CD4-positive, alpha-beta memory T cell (primary cell): ENCODE measurements at regions not wholly inside any gene's neighbourhood (a gene's known extent, or its start where the extent isn't known, plus 50 kb on each side); places are given as distances from the start of the nearest gene placed in this dataset.

ENCODE experiments used
- CTCF ChIA-PET: fragments of 350-600 bp; sonication (Branson Sonifier 250); formaldehyde crosslinking; loops from one replicate; lab custom pipeline; 2021; ENCODE audit warnings: inconsistent platforms; ENCODE audit not compliant: partially characterized antibody; lab: Charles Lee
- POLR2A ChIA-PET: fragments of 350-600 bp; sonication (Branson Sonifier 250); formaldehyde crosslinking; loops from one replicate; lab custom pipeline; 2021; ENCODE audit not compliant: partially characterized antibody; lab: Charles Lee
- DNase-seq, 5 donors: peaks; one replicate each; pipeline versions ENCODE4 v3.0.0 to v3.0.0-alpha.2; 2020 to 2022; ENCODE audit warnings: mixed read lengths in 1 of 5
- H3K27ac ChIP-seq: one replicate; pipeline ENCODE4 v1.7.0; 2013; ENCODE audit warnings: low read depth, low read length
- H3K27me3 ChIP-seq: 2 replicates; pipeline ENCODE4 v1.7.0; 2013; ENCODE audit warnings: mild to moderate bottlenecking, low read length, moderate library complexity; ENCODE audit not compliant: insufficient read depth
- H3K36me3 ChIP-seq: 2 replicates; pipeline ENCODE4 v1.7.0; 2013; ENCODE audit warnings: mild to moderate bottlenecking, low read length, moderate library complexity; ENCODE audit not compliant: insufficient read depth
- H3K4me1 ChIP-seq: 2 replicates; pipeline ENCODE4 v1.7.0; 2013; ENCODE audit warnings: mild to moderate bottlenecking, low read length, moderate library complexity; ENCODE audit not compliant: insufficient read depth
- H3K4me3 ChIP-seq, 2 donors: one replicate each; pipeline ENCODE4 v1.7.0; 2013; ENCODE audit warnings: low read length in 2 of 2, mild to moderate bottlenecking in 1 of 2
- H3K9me3 ChIP-seq, 2 donors: one replicate each; pipeline ENCODE4 v1.7.0; 2013; ENCODE audit warnings: low read length in 2 of 2, control low read depth in 1 of 2; ENCODE audit not compliant: control insufficient read depth in 1 of 2
- H3K27ac Mint-ChIP-seq, 7 donors: one replicate each; pipeline ENCODE4 v1.8.0; 2020 to 2021; ENCODE audit warnings: mixed read lengths in 7 of 7, mild to moderate bottlenecking in 6 of 7, inconsistent platforms in 3 of 7, moderate library complexity in 3 of 7
- H3K27me3 Mint-ChIP-seq, 2 donors: one replicate each; pipeline ENCODE4 v1.8.0; 2020 to 2021; ENCODE audit warnings: mixed read lengths in 2 of 2
- H3K36me3 Mint-ChIP-seq, 2 donors: one replicate each; pipeline ENCODE4 v1.8.0; 2020 to 2021; ENCODE audit warnings: mixed read lengths in 2 of 2, inconsistent platforms in 1 of 2, mild to moderate bottlenecking in 1 of 2
- H3K4me1 Mint-ChIP-seq, 4 donors: one replicate each; pipeline ENCODE4 v1.8.0; 2020 to 2021; ENCODE audit warnings: mixed read lengths in 4 of 4, mild to moderate bottlenecking in 1 of 4
- H3K4me3 Mint-ChIP-seq, 8 donors: one replicate each; pipeline ENCODE4 v1.8.0; 2020 to 2021; ENCODE audit warnings: mixed read lengths in 8 of 8, mild to moderate bottlenecking in 7 of 8, moderate library complexity in 6 of 8, inconsistent platforms in 3 of 8
- H3K9me3 Mint-ChIP-seq, 8 donors: one replicate each; pipeline ENCODE4 v1.8.0; 2020 to 2021; ENCODE audit warnings: mixed read lengths in 8 of 8, mild to moderate bottlenecking in 5 of 8, inconsistent platforms in 3 of 8, moderate library complexity in 1 of 8
- intact Hi-C: fragments of 100-400 bp; cut with micrococcal nuclease; formaldehyde crosslinking; loops from one replicate; pipeline ENCODE4 v1.15.1; 2023

GRCh38 chr5:12214267-12215015, 310.2 kb upstream of the CTNND2 start:
- Mint-ChIP-seq H3K4me3 (no peak overlapping the region), H3K27me3 (no peaks in the 10 kb centered on the region), H3K9me3 (peaks cover 5 to 20% (median 10%) of the 10 kb centered on the region in 8 donors), H3K36me3 (peaks cover 0 to 1% of the 10 kb centered on the region in 2 donors), H3K4me1 (no peaks in the 10 kb centered on the region), H3K27ac (no peak overlapping the region)
- Histone ChIP-seq H3K27ac (no peak overlapping the region), H3K27me3 (no peaks in the 10 kb centered on the region), H3K4me1 (no peaks in the 10 kb centered on the region), H3K4me3 (no peak overlapping the region), H3K9me3 (peaks cover 0 to 5% of the 10 kb centered on the region in 2 donors), H3K36me3 (no peaks in the 10 kb centered on the region)
- POLR2A ChIA-PET, result no interaction called here
- intact Hi-C loops, result no loop called here
- CTCF ChIA-PET, result no interaction called here
- no peak for DNase-seq

- Mint-ChIP-seq H3K36me3 (no peaks in the 10 kb centered on the region), H3K4me1 (no peaks in the 10 kb centered on the region), H3K4me3 (no peak overlapping the region), H3K9me3 (peaks cover 3 to 30% (median 7%) of the 10 kb centered on the region in 8 donors), H3K27ac (no peak overlapping the region), H3K27me3 (no peaks in the 10 kb centered on the region)
- POLR2A ChIA-PET, result no interaction called here
- H3K27me3 ChIP-seq, result no peaks in the 10 kb centered on the region
- intact Hi-C loops, result no loop called here
- no peak overlapping the region for H3K27ac ChIP-seq
- H3K9me3 ChIP-seq, result no peaks in the 10 kb centered on the region
- no peak overlapping the region for H3K4me3 ChIP-seq
- H3K36me3 ChIP-seq, result no peaks in the 10 kb centered on the region
- CTCF ChIA-PET, result no interaction called here
- no peak for DNase-seq
- H3K4me1 ChIP-seq, result no peaks in the 10 kb centered on the region
Observed at GRCh38 chr5:12208366-12209100, 304.3 kb upstream of the CTNND2 start.

- POLR2A ChIA-PET, result no interaction called here
- Histone ChIP-seq H3K4me1 (no peaks in the 10 kb centered on the region), H3K36me3 (no peaks in the 10 kb centered on the region), H3K27ac (no peak overlapping the region), H3K9me3 (no peaks in the 10 kb centered on the region), H3K27me3 (no peaks in the 10 kb centered on the region), H3K4me3 (no peak overlapping the region)
- Mint-ChIP-seq H3K27ac (no peak overlapping the region), H3K36me3 (no peaks in the 10 kb centered on the region), H3K9me3 (peaks cover 0 to 31% (median 9%) of the 10 kb centered on the region in 8 donors), H3K4me1 (no peaks in the 10 kb centered on the region), H3K4me3 (no peak overlapping the region), H3K27me3 (no peaks in the 10 kb centered on the region)
- no peak for DNase-seq
- CTCF ChIA-PET, result no interaction called here
- intact Hi-C loops, result no loop called here
Observed at GRCh38 chr5:12204761-12205160, 300.5 kb upstream of the CTNND2 start.

- intact Hi-C loops, result no loop called here
- POLR2A ChIA-PET, result no interaction called here
- Mint-ChIP-seq H3K4me3 (no peak overlapping the region), H3K4me1 (no peaks in the 10 kb centered on the region), H3K36me3 (no peaks in the 10 kb centered on the region), H3K9me3 (peaks cover 5 to 21% (median 9%) of the 10 kb centered on the region in 8 donors), H3K27ac (no peak overlapping the region), H3K27me3 (no peaks in the 10 kb centered on the region)
- CTCF ChIA-PET, result no interaction called here
- Histone ChIP-seq H3K4me3 (no peak overlapping the region), H3K4me1 (no peaks in the 10 kb centered on the region), H3K36me3 (no peaks in the 10 kb centered on the region), H3K27me3 (no peaks in the 10 kb centered on the region), H3K27ac (no peak overlapping the region), H3K9me3 (peaks cover 0 to under 1% of the 10 kb centered on the region in 2 donors)
- no peak for DNase-seq
Observed at GRCh38 chr5:12193536-12193935, 289.3 kb upstream of the CTNND2 start.

- no peak overlapping the region for H3K4me3 ChIP-seq
- no peaks in the 10 kb centered on the region for H3K4me1 Mint-ChIP-seq
- H3K27me3 Mint-ChIP-seq, result no peaks in the 10 kb centered on the region
- DNase-seq, result no peak
- no peaks in the 10 kb centered on the region for H3K36me3 ChIP-seq
- H3K27me3 ChIP-seq, result no peaks in the 10 kb centered on the region
- ChIA-PET CTCF (no interaction called here), POLR2A (no interaction called here)
- no peak overlapping the region for H3K27ac Mint-ChIP-seq
- H3K9me3 ChIP-seq, result peaks cover 0 to 2% of the 10 kb centered on the region in 2 donors
- H3K4me1 ChIP-seq, result no peaks in the 10 kb centered on the region
- no peak overlapping the region for H3K27ac ChIP-seq
- no peak overlapping the region for H3K4me3 Mint-ChIP-seq
- intact Hi-C loops, result no loop called here
- H3K9me3 Mint-ChIP-seq, result peaks cover 0 to 15% (median 7%) of the 10 kb centered on the region in 8 donors
- H3K36me3 Mint-ChIP-seq, result no peaks in the 10 kb centered on the region
Observed at GRCh38 chr5:12183003-12183402, 278.8 kb upstream of the CTNND2 start.

- Mint-ChIP-seq H3K27me3 (no peaks in the 10 kb centered on the region), H3K4me1 (no peaks in the 10 kb centered on the region), H3K4me3 (no peak overlapping the region), H3K36me3 (no peaks in the 10 kb centered on the region), H3K9me3 (peaks cover 0 to 9% (median under 1%) of the 10 kb centered on the region in 8 donors), H3K27ac (no peak overlapping the region)
- Histone ChIP-seq H3K4me3 (no peak overlapping the region), H3K27me3 (no peaks in the 10 kb centered on the region), H3K36me3 (no peaks in the 10 kb centered on the region), H3K9me3 (peaks cover 0 to 2% of the 10 kb centered on the region in 2 donors), H3K27ac (no peak overlapping the region), H3K4me1 (no peaks in the 10 kb centered on the region)
- intact Hi-C loops, result no loop called here
- DNase-seq, result no peak
- POLR2A ChIA-PET, result no interaction called here
- CTCF ChIA-PET, result no interaction called here
Observed at GRCh38 chr5:12177851-12178250, 273.6 kb upstream of the CTNND2 start.

GRCh38 chr5:12177225-12177624, 273.0 kb upstream of the CTNND2 start:
- Histone ChIP-seq H3K4me1 (no peaks in the 10 kb centered on the region), H3K36me3 (no peaks in the 10 kb centered on the region), H3K9me3 (peaks cover 0 to 2% of the 10 kb centered on the region in 2 donors), H3K4me3 (no peak overlapping the region), H3K27me3 (no peaks in the 10 kb centered on the region), H3K27ac (no peak overlapping the region)
- Mint-ChIP-seq H3K27ac (no peak overlapping the region), H3K36me3 (no peaks in the 10 kb centered on the region), H3K9me3 (peaks cover 0 to 11% (median 0%) of the 10 kb centered on the region in 8 donors), H3K4me1 (no peaks in the 10 kb centered on the region), H3K27me3 (no peaks in the 10 kb centered on the region), H3K4me3 (no peak overlapping the region)
- ChIA-PET POLR2A (no interaction called here), CTCF (no interaction called here)
- no peak for DNase-seq
- intact Hi-C loops, result no loop called here
